Calu3 (cell line): ENCODE measurements at regions not wholly inside any gene's neighbourhood (a gene's known extent, or its start where the extent isn't known, plus 50 kb on each side); places are given as distances from the start of the nearest gene placed in this dataset.

Experiments
- BruUV-seq: library from RNA; stranded (reverse); fragments of 400-500 nt; replicated peaks from 2 replicates; lab custom pipeline; 2021; lab: Mats Ljungman, UMichigan
- CTCF ChIA-PET: fragments of 300-600 bp; sonication (Branson Sonifier 250); formaldehyde crosslinking; loops from one replicate; lab custom pipeline; 2022; ENCODE audit warnings: antibody characterized with exemption; lab: Charles Lee
- DNase-seq: peaks from one replicate; pipeline ENCODE4 v3.0.0; 2022
- H3K27ac Mint-ChIP-seq: one replicate; pipeline ENCODE4 v1.8.0; 2022; ENCODE audit warnings: mixed read lengths; ENCODE audit not compliant: unreplicated experiment
- H3K27me3 Mint-ChIP-seq: one replicate; pipeline ENCODE4 v1.8.0; 2022; ENCODE audit warnings: mixed read lengths; ENCODE audit not compliant: unreplicated experiment
- H3K36me3 Mint-ChIP-seq: one replicate; pipeline ENCODE4 v1.8.0; 2022; ENCODE audit warnings: mild to moderate bottlenecking, moderate library complexity, mixed read lengths; ENCODE audit not compliant: insufficient read depth, unreplicated experiment
- H3K4me1 Mint-ChIP-seq: one replicate; pipeline ENCODE4 v1.8.0; 2022; ENCODE audit warnings: mild to moderate bottlenecking, low read depth, mixed read lengths; ENCODE audit not compliant: unreplicated experiment
- H3K4me3 Mint-ChIP-seq: one replicate; pipeline ENCODE4 v1.8.0; 2022; ENCODE audit warnings: mild to moderate bottlenecking, low read depth, moderate library complexity, mixed read lengths; ENCODE audit not compliant: unreplicated experiment
- H3K9me3 Mint-ChIP-seq: one replicate; pipeline ENCODE4 v1.8.0; 2022; ENCODE audit warnings: low read depth, mixed read lengths; ENCODE audit not compliant: unreplicated experiment
- intact Hi-C: fragments of 100-400 bp; cut with micrococcal nuclease; formaldehyde crosslinking; loops from one replicate; pipeline ENCODE4 v1.10.0; 2022; ENCODE audit not compliant: unreplicated experiment
- TF ChIP-seq, protein P1 (sequence below): fragments of 200-600 bp; IDR thresholded peaks from one replicate; pipeline ENCODE4 v1.8.0; 2022; ENCODE audit warnings: antibody characterized with exemption; ENCODE audit not compliant: unreplicated experiment

DNA sequence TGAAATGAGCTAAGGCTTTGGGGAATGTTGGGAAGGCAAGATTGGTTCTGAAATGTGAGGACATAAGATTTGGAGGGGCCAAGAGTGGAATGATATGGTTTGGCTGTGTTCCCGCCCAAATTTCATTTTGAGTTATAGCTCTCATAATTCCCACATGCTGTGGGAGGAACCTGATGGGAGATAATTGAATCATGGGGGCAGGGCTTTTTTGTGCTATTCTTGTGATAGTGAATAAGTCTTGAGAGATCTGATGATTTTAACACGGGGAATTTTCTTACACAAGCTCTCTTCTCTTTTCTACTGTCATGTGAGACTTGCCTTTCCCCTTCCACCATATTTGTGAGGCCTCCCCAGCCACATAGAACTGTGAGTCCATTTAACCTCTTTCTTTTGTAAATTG lies 157.6 kb upstream of the C1QTNF7 start:
- no peaks in the 10 kb centered on the region for H3K4me1 Mint-ChIP-seq
- H3K36me3 Mint-ChIP-seq = no peaks in the 10 kb centered on the region
- intact Hi-C loops = no loop called here
- no TSS peak for BruUV-seq
- peaks cover 4% of the 10 kb centered on the region for H3K9me3 Mint-ChIP-seq
- TF ChIP-seq, protein P1, sequence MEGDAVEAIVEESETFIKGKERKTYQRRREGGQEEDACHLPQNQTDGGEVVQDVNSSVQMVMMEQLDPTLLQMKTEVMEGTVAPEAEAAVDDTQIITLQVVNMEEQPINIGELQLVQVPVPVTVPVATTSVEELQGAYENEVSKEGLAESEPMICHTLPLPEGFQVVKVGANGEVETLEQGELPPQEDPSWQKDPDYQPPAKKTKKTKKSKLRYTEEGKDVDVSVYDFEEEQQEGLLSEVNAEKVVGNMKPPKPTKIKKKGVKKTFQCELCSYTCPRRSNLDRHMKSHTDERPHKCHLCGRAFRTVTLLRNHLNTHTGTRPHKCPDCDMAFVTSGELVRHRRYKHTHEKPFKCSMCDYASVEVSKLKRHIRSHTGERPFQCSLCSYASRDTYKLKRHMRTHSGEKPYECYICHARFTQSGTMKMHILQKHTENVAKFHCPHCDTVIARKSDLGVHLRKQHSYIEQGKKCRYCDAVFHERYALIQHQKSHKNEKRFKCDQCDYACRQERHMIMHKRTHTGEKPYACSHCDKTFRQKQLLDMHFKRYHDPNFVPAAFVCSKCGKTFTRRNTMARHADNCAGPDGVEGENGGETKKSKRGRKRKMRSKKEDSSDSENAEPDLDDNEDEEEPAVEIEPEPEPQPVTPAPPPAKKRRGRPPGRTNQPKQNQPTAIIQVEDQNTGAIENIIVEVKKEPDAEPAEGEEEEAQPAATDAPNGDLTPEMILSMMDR = no peak
- H3K4me3 Mint-ChIP-seq = no peak overlapping the region
- H3K27me3 Mint-ChIP-seq = no peaks in the 10 kb centered on the region
- no peak overlapping the region for H3K27ac Mint-ChIP-seq
- CTCF ChIA-PET = no interaction called here
- no peak for DNase-seq

DNA sequence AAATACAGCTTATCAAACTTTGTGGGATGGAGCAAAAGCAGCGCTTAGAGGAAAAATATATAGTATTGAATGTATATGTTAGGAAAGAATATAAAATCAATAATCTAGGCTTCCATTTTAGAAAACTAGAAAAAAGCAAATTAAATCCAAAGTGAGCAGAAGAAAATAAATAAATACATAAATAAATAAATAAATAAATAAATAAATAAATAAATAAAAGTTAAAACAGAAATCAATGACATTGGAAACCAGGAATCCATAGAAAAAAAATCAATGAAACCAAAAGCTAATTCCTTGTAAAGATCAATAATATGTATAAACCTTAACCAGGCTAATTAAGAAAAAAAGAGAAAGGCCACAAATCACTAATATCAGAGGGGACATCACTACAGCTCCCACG lies 141.8 kb upstream of the C1QTNF7 start:
- no peaks in the 10 kb centered on the region for H3K27me3 Mint-ChIP-seq
- H3K27ac Mint-ChIP-seq = no peak overlapping the region
- no peaks in the 10 kb centered on the region for H3K36me3 Mint-ChIP-seq
- H3K9me3 Mint-ChIP-seq = no peaks in the 10 kb centered on the region
- TF ChIP-seq, protein P1 = no peak
- no peaks in the 10 kb centered on the region for H3K4me1 Mint-ChIP-seq
- H3K4me3 Mint-ChIP-seq = no peak overlapping the region
- no peak for DNase-seq
- CTCF ChIA-PET = no interaction called here
- intact Hi-C loops = no loop called here
- BruUV-seq = no TSS peak

DNA sequence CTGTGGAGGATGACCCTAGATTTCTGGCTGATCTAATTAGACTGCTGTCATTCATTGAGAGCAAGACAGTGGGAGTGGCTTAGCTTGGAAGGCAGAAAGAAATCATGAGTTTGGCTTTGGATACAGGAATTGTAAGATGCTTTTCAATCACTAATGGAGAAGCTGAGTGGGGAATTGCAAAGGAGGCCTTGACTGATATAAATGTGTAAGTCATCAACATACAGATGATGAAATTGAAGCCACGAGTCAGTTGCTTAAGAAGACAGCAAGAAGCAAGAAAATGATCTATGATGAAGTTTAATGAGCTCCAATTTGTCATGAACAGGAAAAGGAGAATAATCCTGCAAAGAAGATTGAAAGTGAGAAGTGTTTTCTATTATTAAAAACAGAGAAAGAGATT lies 136.7 kb upstream of the C1QTNF7 start:
- Mint-ChIP-seq H3K27me3 (no peaks in the 10 kb centered on the region), H3K9me3 (no peaks in the 10 kb centered on the region), H3K27ac (no peak overlapping the region), H3K4me3 (no peak overlapping the region), H3K36me3 (no peaks in the 10 kb centered on the region), H3K4me1 (no peaks in the 10 kb centered on the region)
- TF ChIP-seq, protein P1 = no peak
- intact Hi-C loops = no loop called here
- BruUV-seq = no TSS peak
- DNase-seq = no peak
- CTCF ChIA-PET = interaction anchor here (0.7 kb wide), 1 partner anchor 154 kb away, joined by 3 read pairs; no protein-coding TSS in a partner anchor

DNA sequence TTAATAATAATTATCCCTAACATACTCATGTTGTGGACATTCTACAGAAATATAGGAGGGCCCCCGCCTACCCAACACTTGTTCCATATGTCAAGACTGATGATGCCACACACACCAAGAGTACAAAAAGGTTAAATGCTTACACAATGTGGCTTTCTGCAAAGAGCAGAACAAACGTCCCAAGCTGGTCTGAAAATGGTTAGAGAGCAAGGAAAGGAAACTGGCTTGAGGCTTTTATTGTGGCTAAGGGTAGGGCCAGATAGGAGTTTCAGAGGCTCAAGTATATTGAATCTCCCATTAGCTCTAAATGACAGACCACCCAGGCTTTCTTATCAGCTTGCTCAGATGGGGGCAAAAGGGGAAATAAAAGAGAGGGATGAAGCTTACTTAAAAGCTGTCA lies 134.1 kb upstream of the C1QTNF7 start:
- intact Hi-C loops = no loop called here
- H3K4me3 Mint-ChIP-seq = no peak overlapping the region
- no peaks in the 10 kb centered on the region for H3K4me1 Mint-ChIP-seq
- H3K36me3 Mint-ChIP-seq = no peaks in the 10 kb centered on the region
- BruUV-seq = no TSS peak
- DNase-seq = no peak
- no peak overlapping the region for H3K27ac Mint-ChIP-seq
- TF ChIP-seq, protein P1 = no peak
- CTCF ChIA-PET = interaction anchor here (0.6 kb wide), 1 partner anchor 39 kb away, joined by 7 read pairs; no protein-coding TSS in a partner anchor
- no peaks in the 10 kb centered on the region for H3K27me3 Mint-ChIP-seq
- H3K9me3 Mint-ChIP-seq = no peaks in the 10 kb centered on the region
